GM23338 (cell line): ENCODE measurements at regions not wholly inside any gene's neighbourhood (a gene's known extent, or its start where the extent isn't known, plus 50 kb on each side); places are given as distances from the start of the nearest gene placed in this dataset.

Source experiments
- ATAC-seq: fragments of 200-7000 bp; cut with Tn5 transposase; 3 replicates; pipeline ENCODE4 v1.9.1; 2020
- DNase-seq: peaks from one replicate; pipeline ENCODE4 v3.0.0-alpha.2; 2015; ENCODE audit warnings: low spot score
- H2AFZ ChIP-seq: fragments of 200-600 bp; sonication (generic); 2 replicates; pipeline ENCODE4 v1.8.0; 2016; ENCODE audit warnings: antibody characterized with exemption, mild to moderate bottlenecking, moderate library complexity
- H3F3A ChIP-seq: fragments of 200-600 bp; sonication (generic); replicated peaks from 2 replicates; pipeline ENCODE4 v1.8.0; 2017; ENCODE audit warnings: antibody characterized with exemption, mixed run types, low read depth
- H3K27ac ChIP-seq: fragments of 200-600 bp; sonication (generic); 2 replicates; pipeline ENCODE4 v1.6.1; 2016; ENCODE audit warnings: low read depth
- H3K27me3 ChIP-seq: fragments of 200-600 bp; sonication (generic); 2 replicates; pipeline ENCODE4 v1.8.0; 2016; ENCODE audit warnings: mild to moderate bottlenecking, mixed run types, moderate library complexity; ENCODE audit not compliant: insufficient read depth
- H3K36me3 ChIP-seq: fragments of 200-600 bp; sonication (generic); 2 replicates; pipeline ENCODE4 v1.8.0; 2016; ENCODE audit warnings: mild to moderate bottlenecking; ENCODE audit not compliant: insufficient read depth
- H3K4me1 ChIP-seq: fragments of 200-600 bp; sonication (generic); 2 replicates; pipeline ENCODE4 v1.8.0; 2016; ENCODE audit warnings: mild to moderate bottlenecking, moderate library complexity; ENCODE audit not compliant: insufficient read depth
- H3K4me2 ChIP-seq: fragments of 200-600 bp; sonication (generic); 2 replicates; pipeline ENCODE4 v1.7.1; 2017; ENCODE audit warnings: mixed run types
- H3K4me3 ChIP-seq: fragments of 200-600 bp; sonication (generic); 2 replicates; pipeline ENCODE4 v1.6.1; 2016; ENCODE audit warnings: mixed run types
- H3K79me2 ChIP-seq: fragments of 200-600 bp; sonication (generic); replicated peaks from 2 replicates; pipeline ENCODE4 v1.8.0; 2017; ENCODE audit warnings: mild to moderate bottlenecking; ENCODE audit not compliant: insufficient read depth
- H3K9me2 ChIP-seq: fragments of 200-600 bp; sonication (generic); 2 replicates; pipeline ENCODE4 v1.8.0; 2017; ENCODE audit not compliant: insufficient read depth
- H4K20me1 ChIP-seq: fragments of 200-600 bp; sonication (generic); replicated peaks from 2 replicates; pipeline ENCODE4 v1.8.0; 2017; ENCODE audit warnings: mild to moderate bottlenecking; ENCODE audit not compliant: insufficient read depth
- H3K27ac Mint-ChIP-seq: 2 replicates; pipeline ENCODE4 v1.8.0; 2020; ENCODE audit warnings: inconsistent platforms, mild to moderate bottlenecking, moderate library complexity, mixed read lengths
- H3K27me3 Mint-ChIP-seq: 3 replicates; pipeline ENCODE4 v1.8.0; 2022; ENCODE audit warnings: low read depth, mild to moderate bottlenecking, moderate library complexity, mixed read lengths, inconsistent platforms; ENCODE audit not compliant: insufficient read depth, poor library complexity
- H3K36me3 Mint-ChIP-seq: 3 replicates; pipeline ENCODE4 v1.8.0; 2021; ENCODE audit warnings: low read depth, mild to moderate bottlenecking, inconsistent platforms, moderate library complexity, mixed read lengths
- H3K4me1 Mint-ChIP-seq: 3 replicates; pipeline ENCODE4 v1.8.0; 2020; ENCODE audit warnings: mild to moderate bottlenecking, inconsistent platforms, mixed read lengths
- H3K4me3 Mint-ChIP-seq: 3 replicates; pipeline ENCODE4 v1.8.0; 2021; ENCODE audit warnings: moderate library complexity, mild to moderate bottlenecking, inconsistent platforms, mixed read lengths
- H3K9me3 Mint-ChIP-seq: 3 replicates; pipeline ENCODE4 v1.8.0; 2020; ENCODE audit warnings: moderate library complexity, mild to moderate bottlenecking, inconsistent platforms, mixed read lengths
- CREB1 ChIP-seq: fragments of 250-450 bp; sonication (Bioruptor Pico); IDR thresholded peaks from 2 replicates; pipeline ENCODE4 v1.5.0; 2020; ENCODE audit warnings: low read depth, mild to moderate bottlenecking, moderate library complexity
- JUNB ChIP-seq: IDR thresholded peaks from one replicate; pipeline ENCODE4 v1.6.1; 2016; ENCODE audit warnings: antibody characterized with exemption; ENCODE audit not compliant: unreplicated experiment
- POLR2AphosphoS5 ChIP-seq: IDR thresholded peaks from 2 replicates; pipeline ENCODE4 v1.6.1; 2016; ENCODE audit warnings: antibody characterized with exemption, low read depth
- STAT1 ChIP-seq: IDR thresholded peaks from one replicate; pipeline ENCODE4 v1.6.1; 2016; ENCODE audit warnings: antibody characterized with exemption; ENCODE audit not compliant: unreplicated experiment
- TF ChIP-seq, protein P1 (sequence below): fragments of 250-450 bp; sonication (Bioruptor Pico); IDR thresholded peaks from 2 replicates; pipeline ENCODE4 v1.5.0; 2020; ENCODE audit warnings: mild to moderate bottlenecking, moderate library complexity
- TF ChIP-seq, protein P2 (sequence below), 2 experiments: fragments of 200-600 bp in 1 of 2; sonication (generic) in 1 of 2; conservative IDR thresholded peaks; 2 replicates each; pipeline versions ENCODE4 v1.5.1 to v1.6.1; 2016 to 2017; ENCODE audit warnings: antibody characterized with exemption in 2 of 2, low read depth in 2 of 2, mild to moderate bottlenecking in 2 of 2, moderate library complexity in 1 of 2
- TF ChIP-seq, protein P3 (sequence below): IDR thresholded peaks from 2 replicates; pipeline ENCODE4 v1.6.1; 2016; ENCODE audit warnings: antibody characterized with exemption

DNA sequence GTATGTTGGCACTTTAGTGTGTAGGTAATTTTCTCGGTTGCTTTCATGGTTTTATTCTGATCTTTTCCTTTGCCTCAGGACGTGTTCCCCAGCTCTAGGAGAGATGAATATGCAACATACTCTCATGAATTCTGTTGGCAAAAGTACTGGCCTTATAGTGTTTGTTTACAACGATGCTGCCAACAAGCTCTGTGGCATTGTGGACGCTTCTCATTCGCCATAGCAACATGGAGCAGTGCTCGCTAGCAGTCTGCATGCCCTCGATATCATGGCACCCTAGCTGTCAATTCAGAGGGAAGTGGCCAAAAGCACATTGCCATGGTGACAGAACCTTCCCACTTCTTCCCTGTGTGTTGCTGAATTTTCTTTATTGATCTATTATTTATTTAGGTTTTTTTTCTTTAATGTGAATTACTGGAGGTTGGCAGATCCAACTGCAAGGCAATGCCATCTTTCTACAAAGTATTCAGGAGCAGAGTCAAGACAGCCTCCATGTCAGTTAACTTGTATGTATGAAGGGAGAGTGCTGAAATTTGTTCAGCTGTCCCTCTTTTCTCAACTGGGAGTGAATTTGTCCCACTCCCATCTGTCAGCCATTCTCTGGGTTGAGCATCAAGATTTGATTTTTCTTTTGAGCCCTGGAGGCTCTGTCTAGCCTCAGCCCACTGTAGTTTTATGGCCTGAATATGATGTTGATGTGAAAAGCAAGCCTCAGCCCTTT, 224.9 kb upstream of the VCX3A start:
- H3K9me3 Mint-ChIP-seq: peaks cover 4% of the 10 kb centered on the region; the same call in 1 of the 3 replicates
- no peaks in the 10 kb centered on the region for H3K27me3 Mint-ChIP-seq
- H4K20me1 ChIP-seq: no peaks in the 10 kb centered on the region
- no peaks in the 10 kb centered on the region for H3K79me2 ChIP-seq
- TF ChIP-seq STAT1 (no peak), CREB1 (CRISPR knock-in tag) (no peak), POLR2AphosphoS5 (no peak), JUNB (no peak)
- TF ChIP-seq, protein P1, sequence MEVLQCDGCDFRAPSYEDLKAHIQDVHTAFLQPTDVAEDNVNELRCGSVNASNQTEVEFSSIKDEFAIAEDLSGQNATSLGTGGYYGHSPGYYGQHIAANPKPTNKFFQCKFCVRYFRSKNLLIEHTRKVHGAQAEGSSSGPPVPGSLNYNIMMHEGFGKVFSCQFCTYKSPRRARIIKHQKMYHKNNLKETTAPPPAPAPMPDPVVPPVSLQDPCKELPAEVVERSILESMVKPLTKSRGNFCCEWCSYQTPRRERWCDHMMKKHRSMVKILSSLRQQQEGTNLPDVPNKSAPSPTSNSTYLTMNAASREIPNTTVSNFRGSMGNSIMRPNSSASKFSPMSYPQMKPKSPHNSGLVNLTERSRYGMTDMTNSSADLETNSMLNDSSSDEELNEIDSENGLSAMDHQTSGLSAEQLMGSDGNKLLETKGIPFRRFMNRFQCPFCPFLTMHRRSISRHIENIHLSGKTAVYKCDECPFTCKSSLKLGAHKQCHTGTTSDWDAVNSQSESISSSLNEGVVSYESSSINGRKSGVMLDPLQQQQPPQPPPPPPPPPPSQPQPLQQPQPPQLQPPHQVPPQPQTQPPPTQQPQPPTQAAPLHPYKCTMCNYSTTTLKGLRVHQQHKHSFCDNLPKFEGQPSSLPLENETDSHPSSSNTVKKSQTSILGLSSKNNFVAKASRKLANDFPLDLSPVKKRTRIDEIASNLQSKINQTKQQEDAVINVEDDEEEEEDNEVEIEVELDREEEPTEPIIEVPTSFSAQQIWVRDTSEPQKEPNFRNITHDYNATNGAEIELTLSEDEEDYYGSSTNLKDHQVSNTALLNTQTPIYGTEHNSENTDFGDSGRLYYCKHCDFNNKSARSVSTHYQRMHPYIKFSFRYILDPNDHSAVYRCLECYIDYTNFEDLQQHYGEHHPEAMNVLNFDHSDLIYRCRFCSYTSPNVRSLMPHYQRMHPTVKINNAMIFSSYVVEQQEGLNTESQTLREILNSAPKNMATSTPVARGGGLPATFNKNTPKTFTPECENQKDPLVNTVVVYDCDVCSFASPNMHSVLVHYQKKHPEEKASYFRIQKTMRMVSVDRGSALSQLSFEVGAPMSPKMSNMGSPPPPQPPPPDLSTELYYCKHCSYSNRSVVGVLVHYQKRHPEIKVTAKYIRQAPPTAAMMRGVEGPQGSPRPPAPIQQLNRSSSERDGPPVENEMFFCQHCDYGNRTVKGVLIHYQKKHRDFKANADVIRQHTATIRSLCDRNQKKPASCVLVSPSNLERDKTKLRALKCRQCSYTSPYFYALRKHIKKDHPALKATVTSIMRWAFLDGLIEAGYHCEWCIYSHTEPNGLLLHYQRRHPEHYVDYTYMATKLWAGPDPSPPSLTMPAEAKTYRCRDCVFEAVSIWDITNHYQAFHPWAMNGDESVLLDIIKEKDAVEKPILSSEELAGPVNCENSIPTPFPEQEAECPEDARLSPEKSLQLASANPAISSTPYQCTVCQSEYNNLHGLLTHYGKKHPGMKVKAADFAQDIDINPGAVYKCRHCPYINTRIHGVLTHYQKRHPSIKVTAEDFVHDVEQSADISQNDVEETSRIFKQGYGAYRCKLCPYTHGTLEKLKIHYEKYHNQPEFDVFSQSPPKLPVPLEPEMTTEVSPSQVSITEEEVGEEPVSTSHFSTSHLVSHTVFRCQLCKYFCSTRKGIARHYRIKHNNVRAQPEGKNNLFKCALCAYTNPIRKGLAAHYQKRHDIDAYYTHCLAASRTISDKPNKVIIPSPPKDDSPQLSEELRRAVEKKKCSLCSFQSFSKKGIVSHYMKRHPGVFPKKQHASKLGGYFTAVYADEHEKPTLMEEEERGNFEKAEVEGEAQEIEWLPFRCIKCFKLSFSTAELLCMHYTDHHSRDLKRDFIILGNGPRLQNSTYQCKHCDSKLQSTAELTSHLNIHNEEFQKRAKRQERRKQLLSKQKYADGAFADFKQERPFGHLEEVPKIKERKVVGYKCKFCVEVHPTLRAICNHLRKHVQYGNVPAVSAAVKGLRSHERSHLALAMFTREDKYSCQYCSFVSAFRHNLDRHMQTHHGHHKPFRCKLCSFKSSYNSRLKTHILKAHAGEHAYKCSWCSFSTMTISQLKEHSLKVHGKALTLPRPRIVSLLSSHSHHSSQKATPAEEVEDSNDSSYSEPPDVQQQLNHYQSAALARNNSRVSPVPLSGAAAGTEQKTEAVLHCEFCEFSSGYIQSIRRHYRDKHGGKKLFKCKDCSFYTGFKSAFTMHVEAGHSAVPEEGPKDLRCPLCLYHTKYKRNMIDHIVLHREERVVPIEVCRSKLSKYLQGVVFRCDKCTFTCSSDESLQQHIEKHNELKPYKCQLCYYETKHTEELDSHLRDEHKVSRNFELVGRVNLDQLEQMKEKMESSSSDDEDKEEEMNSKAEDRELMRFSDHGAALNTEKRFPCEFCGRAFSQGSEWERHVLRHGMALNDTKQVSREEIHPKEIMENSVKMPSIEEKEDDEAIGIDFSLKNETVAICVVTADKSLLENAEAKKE: no peak
- TF ChIP-seq, protein P2, sequence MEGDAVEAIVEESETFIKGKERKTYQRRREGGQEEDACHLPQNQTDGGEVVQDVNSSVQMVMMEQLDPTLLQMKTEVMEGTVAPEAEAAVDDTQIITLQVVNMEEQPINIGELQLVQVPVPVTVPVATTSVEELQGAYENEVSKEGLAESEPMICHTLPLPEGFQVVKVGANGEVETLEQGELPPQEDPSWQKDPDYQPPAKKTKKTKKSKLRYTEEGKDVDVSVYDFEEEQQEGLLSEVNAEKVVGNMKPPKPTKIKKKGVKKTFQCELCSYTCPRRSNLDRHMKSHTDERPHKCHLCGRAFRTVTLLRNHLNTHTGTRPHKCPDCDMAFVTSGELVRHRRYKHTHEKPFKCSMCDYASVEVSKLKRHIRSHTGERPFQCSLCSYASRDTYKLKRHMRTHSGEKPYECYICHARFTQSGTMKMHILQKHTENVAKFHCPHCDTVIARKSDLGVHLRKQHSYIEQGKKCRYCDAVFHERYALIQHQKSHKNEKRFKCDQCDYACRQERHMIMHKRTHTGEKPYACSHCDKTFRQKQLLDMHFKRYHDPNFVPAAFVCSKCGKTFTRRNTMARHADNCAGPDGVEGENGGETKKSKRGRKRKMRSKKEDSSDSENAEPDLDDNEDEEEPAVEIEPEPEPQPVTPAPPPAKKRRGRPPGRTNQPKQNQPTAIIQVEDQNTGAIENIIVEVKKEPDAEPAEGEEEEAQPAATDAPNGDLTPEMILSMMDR (conservative IDR thresholded peaks at IDR 0.05; ENCODE audit: low read depth in 2 of 2): no peak
- TF ChIP-seq, protein P3, sequence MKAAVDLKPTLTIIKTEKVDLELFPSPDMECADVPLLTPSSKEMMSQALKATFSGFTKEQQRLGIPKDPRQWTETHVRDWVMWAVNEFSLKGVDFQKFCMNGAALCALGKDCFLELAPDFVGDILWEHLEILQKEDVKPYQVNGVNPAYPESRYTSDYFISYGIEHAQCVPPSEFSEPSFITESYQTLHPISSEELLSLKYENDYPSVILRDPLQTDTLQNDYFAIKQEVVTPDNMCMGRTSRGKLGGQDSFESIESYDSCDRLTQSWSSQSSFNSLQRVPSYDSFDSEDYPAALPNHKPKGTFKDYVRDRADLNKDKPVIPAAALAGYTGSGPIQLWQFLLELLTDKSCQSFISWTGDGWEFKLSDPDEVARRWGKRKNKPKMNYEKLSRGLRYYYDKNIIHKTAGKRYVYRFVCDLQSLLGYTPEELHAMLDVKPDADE: no peak
- no peak overlapping the region for H3K4me3 ChIP-seq
- peaks cover 6% of the 10 kb centered on the region; the same call in 1 of the 3 replicates for H3K4me1 Mint-ChIP-seq
- DNase-seq (no peak), ATAC-seq (no peak)
- no peak overlapping the region for H3K27ac ChIP-seq
- H3K9me2 ChIP-seq: no peaks in the 10 kb centered on the region
- H3K27me3 ChIP-seq: no peaks in the 10 kb centered on the region
- no peak overlapping the region for H3K4me3 Mint-ChIP-seq
- H3K36me3 Mint-ChIP-seq: peaks cover 5% of the 10 kb centered on the region; the same call in 2 of the 3 replicates
- H3K27ac Mint-ChIP-seq: no peak overlapping the region
- H3K4me2 ChIP-seq: no peak overlapping the region
- no peaks in the 10 kb centered on the region for H3K36me3 ChIP-seq
- no peak overlapping the region for H2AFZ ChIP-seq
- H3K4me1 ChIP-seq: no peaks in the 10 kb centered on the region
- H3F3A ChIP-seq: no peaks in the 10 kb centered on the region
